PC-3 (cell line): ENCODE measurements at regions not wholly inside any gene's neighbourhood (a gene's known extent, or its start where the extent isn't known, plus 50 kb on each side); places are given as distances from the start of the nearest gene placed in this dataset.

Experiments
- ATAC-seq: fragments of 200-7000 bp; cut with Tn5 transposase; 2 replicates; pipeline ENCODE4 v1.9.1; 2020; ENCODE audit warnings: mild to moderate bottlenecking, moderate library complexity
- BruUV-seq: library from RNA; stranded (reverse); fragments of 400-500 nt; replicated peaks from 2 replicates; lab custom pipeline; 2021; lab: Mats Ljungman, UMichigan
- CTCF ChIA-PET: fragments of 300-600 bp; sonication (Branson Sonifier 250); formaldehyde crosslinking; loops from one replicate; lab custom pipeline; 2022; ENCODE audit warnings: antibody characterized with exemption; lab: Charles Lee
- POLR2A ChIA-PET: fragments of 300-600 bp; sonication (Branson Sonifier 250); formaldehyde crosslinking; loops from one replicate; lab custom pipeline; 2022; ENCODE audit warnings: antibody characterized with exemption; ENCODE audit not compliant: unreplicated experiment; lab: Charles Lee
- DNase-seq: peaks from one replicate; pipeline ENCODE4 v3.0.0-alpha.2; 2015
- H2AFZ ChIP-seq: fragments of 300-600 bp; sonication (generic); 2 replicates; pipeline ENCODE4 v1.6.0; 2016; ENCODE audit warnings: antibody characterized with exemption, low read length
- H3F3A ChIP-seq: fragments of 300-600 bp; sonication (generic); one replicate; pipeline ENCODE4 v1.6.0; 2017; ENCODE audit warnings: antibody characterized with exemption, low read length, control low read depth, mild to moderate bottlenecking; ENCODE audit not compliant: unreplicated experiment
- H3K27ac ChIP-seq: fragments of 300-600 bp; sonication (generic); 2 replicates; pipeline ENCODE4 v1.5.1; 2016; ENCODE audit warnings: mild to moderate bottlenecking, low read length
- H3K27me3 ChIP-seq: fragments of 300-600 bp; sonication (generic); 2 replicates; pipeline ENCODE4 v1.6.1; 2016; ENCODE audit warnings: low read length, mixed read lengths
- H3K36me3 ChIP-seq: fragments of 300-600 bp; sonication (generic); 2 replicates; pipeline ENCODE4 v1.6.1; 2016; ENCODE audit warnings: low read depth, mixed run types, low read length, mixed read lengths
- H3K4me1 ChIP-seq: fragments of 300-600 bp; sonication (generic); 2 replicates; pipeline ENCODE4 v1.5.1; 2016; ENCODE audit warnings: low read length; ENCODE audit not compliant: insufficient read depth
- H3K4me2 ChIP-seq: fragments of 300-600 bp; sonication (generic); 2 replicates; pipeline ENCODE4 v1.6.0; 2016; ENCODE audit warnings: low read length
- H3K4me3 ChIP-seq: fragments of 300-600 bp; sonication (generic); 2 replicates; pipeline ENCODE4 v1.5.1; 2016; ENCODE audit warnings: mild to moderate bottlenecking, low read length, mixed read lengths
- H3K79me2 ChIP-seq: fragments of 300-600 bp; sonication (generic); 2 replicates; pipeline ENCODE4 v1.6.1; 2017; ENCODE audit warnings: low read length, mixed read lengths
- H3K9ac ChIP-seq: fragments of 300-600 bp; sonication (generic); 2 replicates; pipeline ENCODE4 v1.6.0; 2016; ENCODE audit warnings: mild to moderate bottlenecking, low read length
- H3K9me2 ChIP-seq: fragments of 300-600 bp; sonication (generic); replicated peaks from 2 replicates; pipeline ENCODE4 v1.6.1; 2016; ENCODE audit warnings: mixed run types, low read length, mixed read lengths
- H3K9me3 ChIP-seq: fragments of 300-600 bp; sonication (generic); 2 replicates; pipeline ENCODE4 v1.6.1; 2016; ENCODE audit warnings: low read length, mixed read lengths
- H4K20me1 ChIP-seq: fragments of 300-600 bp; sonication (generic); 2 replicates; pipeline ENCODE4 v1.6.1; 2016; ENCODE audit warnings: low read length, mixed read lengths
- EZH2 ChIP-seq: fragments of 300-600 bp; sonication (generic); IDR thresholded peaks from one replicate; pipeline ENCODE4 v1.6.1; 2017; ENCODE audit warnings: antibody characterized with exemption, mild to moderate bottlenecking, low read length; ENCODE audit not compliant: unreplicated experiment
- EZH2phosphoT487 ChIP-seq: fragments of 300-600 bp; sonication (generic); IDR thresholded peaks from 2 replicates; pipeline ENCODE4 v1.6.1; 2018; ENCODE audit warnings: mild to moderate bottlenecking, antibody characterized with exemption, low read length, borderline replicate concordance
- intact Hi-C: fragments of 100-400 bp; cut with micrococcal nuclease; formaldehyde crosslinking; loops from 2 replicates; pipeline ENCODE4 v1.9.0; 2023
- TF ChIP-seq, protein P1 (sequence below): fragments of 300-600 bp; sonication (generic); conservative IDR thresholded peaks from 2 replicates; pipeline ENCODE4 v1.5.1; 2017; ENCODE audit warnings: antibody characterized with exemption, low read depth, mild to moderate bottlenecking, low read length

DNA sequence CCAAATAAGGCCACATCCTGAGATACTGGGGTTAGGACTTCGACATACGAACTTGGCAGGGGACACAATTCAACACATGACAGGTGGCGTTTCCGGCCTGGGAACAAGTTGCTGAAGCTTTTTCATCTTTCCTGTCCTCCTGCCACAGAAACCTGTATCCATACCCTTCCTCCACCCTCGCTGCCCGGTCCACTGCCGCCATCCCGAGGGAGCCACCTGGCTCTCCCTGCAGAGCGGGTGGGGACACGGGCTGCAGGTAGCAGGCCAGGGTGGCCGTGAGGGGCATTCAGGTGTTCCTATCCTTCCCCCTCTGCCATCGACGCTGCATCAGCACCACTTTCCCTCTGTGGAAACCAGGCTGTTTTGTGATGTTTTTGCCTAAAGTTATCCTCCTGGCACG lies 74.4 kb upstream of the TWIST2 start:
- no peak overlapping the region for H3K27ac ChIP-seq
- H3K9ac ChIP-seq = no peak overlapping the region
- no peak overlapping the region for H3K4me2 ChIP-seq
- H3K36me3 ChIP-seq = no peaks in the 10 kb centered on the region
- no peaks in the 10 kb centered on the region for H3K4me1 ChIP-seq
- BruUV-seq = no TSS peak
- ChIA-PET CTCF (no interaction called here), POLR2A (no interaction called here)
- H3F3A ChIP-seq = no peaks in the 10 kb centered on the region
- no peak for DNase-seq
- intact Hi-C loops = no loop called here
- no peak for ATAC-seq
- no peaks in the 10 kb centered on the region for H3K9me2 ChIP-seq
- no peaks in the 10 kb centered on the region for H3K79me2 ChIP-seq
- H3K9me3 ChIP-seq = no peaks in the 10 kb centered on the region
- no peak for TF ChIP-seq EZH2
- no peak for TF ChIP-seq EZH2phosphoT487
- TF ChIP-seq, protein P1, sequence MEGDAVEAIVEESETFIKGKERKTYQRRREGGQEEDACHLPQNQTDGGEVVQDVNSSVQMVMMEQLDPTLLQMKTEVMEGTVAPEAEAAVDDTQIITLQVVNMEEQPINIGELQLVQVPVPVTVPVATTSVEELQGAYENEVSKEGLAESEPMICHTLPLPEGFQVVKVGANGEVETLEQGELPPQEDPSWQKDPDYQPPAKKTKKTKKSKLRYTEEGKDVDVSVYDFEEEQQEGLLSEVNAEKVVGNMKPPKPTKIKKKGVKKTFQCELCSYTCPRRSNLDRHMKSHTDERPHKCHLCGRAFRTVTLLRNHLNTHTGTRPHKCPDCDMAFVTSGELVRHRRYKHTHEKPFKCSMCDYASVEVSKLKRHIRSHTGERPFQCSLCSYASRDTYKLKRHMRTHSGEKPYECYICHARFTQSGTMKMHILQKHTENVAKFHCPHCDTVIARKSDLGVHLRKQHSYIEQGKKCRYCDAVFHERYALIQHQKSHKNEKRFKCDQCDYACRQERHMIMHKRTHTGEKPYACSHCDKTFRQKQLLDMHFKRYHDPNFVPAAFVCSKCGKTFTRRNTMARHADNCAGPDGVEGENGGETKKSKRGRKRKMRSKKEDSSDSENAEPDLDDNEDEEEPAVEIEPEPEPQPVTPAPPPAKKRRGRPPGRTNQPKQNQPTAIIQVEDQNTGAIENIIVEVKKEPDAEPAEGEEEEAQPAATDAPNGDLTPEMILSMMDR = no peak
- peaks cover 25% of the 10 kb centered on the region for H3K27me3 ChIP-seq
- H2AFZ ChIP-seq = no peak overlapping the region
- no peaks in the 10 kb centered on the region for H4K20me1 ChIP-seq
- H3K4me3 ChIP-seq = no peak overlapping the region

DNA sequence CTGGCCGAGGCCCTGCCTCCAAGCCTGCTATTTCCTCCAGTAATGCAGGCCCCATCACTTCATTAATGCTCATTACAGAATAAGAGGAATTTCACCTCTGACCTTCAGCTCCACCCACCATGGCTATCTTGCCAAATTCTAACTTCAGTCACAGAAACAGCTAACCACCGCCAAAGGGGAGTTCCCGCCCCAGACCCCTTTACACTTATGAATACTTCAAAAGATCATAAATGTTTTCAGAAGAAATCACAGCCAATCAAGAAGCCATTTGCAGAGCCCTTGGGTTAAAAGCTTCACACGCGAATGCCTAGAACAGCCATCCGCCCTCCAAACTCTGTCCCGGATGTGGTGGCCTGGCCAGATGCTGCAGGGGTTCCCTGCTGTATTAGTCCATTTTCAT lies 73.8 kb upstream of the TWIST2 start:
- no peaks in the 10 kb centered on the region for H3K79me2 ChIP-seq
- H2AFZ ChIP-seq = no peak overlapping the region
- no peak for TF ChIP-seq EZH2
- TF ChIP-seq EZH2phosphoT487 = no peak
- TF ChIP-seq, protein P1 = no peak
- intact Hi-C loops = no loop called here
- no peaks in the 10 kb centered on the region for H3K4me1 ChIP-seq
- H3K27me3 ChIP-seq = peaks cover 19% of the 10 kb centered on the region; the same call in 1 of the 2 replicates
- POLR2A ChIA-PET = no interaction called here
- no peak overlapping the region for H3K9ac ChIP-seq
- no peaks in the 10 kb centered on the region for H3K36me3 ChIP-seq
- H3K4me2 ChIP-seq = no peak overlapping the region
- no peak for ATAC-seq
- no peak overlapping the region for H3K4me3 ChIP-seq
- no peaks in the 10 kb centered on the region for H3F3A ChIP-seq
- DNase-seq = no peak
- H4K20me1 ChIP-seq = no peaks in the 10 kb centered on the region
- no TSS peak for BruUV-seq
- no peaks in the 10 kb centered on the region for H3K9me2 ChIP-seq
- H3K27ac ChIP-seq = no peak overlapping the region
- CTCF ChIA-PET = no interaction called here
- no peaks in the 10 kb centered on the region for H3K9me3 ChIP-seq

DNA sequence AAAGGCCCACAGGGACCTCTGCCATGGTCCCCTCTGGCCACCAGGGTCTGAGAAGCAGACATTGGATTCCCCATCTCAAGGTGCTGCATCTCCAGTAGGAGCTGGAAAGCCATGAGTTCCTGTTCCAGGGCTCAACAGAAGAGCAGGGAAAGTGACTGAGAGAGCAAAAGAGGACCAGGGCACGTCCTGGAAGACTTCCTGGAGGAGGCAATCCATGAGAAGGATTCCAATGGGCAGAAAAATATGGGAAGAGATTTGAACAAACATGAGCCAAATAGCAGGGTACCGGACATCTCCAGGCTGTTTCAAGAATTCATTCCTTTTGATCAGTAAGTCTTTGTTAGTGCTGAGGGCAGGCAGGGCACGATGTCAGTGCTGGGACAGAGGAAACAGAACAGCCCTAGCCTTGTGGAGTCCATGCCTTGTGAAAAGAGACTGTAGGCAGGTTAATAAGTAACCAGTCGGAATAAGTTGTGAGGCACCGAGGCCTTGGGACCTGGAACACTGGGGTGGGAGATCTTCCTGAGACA lies 72.8 kb upstream of the TWIST2 start:
- Histone ChIP-seq H3K79me2 (no peaks in the 10 kb centered on the region), H3K9me3 (no peaks in the 10 kb centered on the region), H3K9ac (no peak overlapping the region), H3K4me3 (no peak overlapping the region), H3K9me2 (no peaks in the 10 kb centered on the region), H3K27me3 (0 out of 2 replicates have a peak, but pooled peaks cover 14% of the 10 kb centered on the region), H2AFZ (no peak overlapping the region), H3K27ac (no peak overlapping the region), H3K36me3 (no peaks in the 10 kb centered on the region), H3K4me1 (no peaks in the 10 kb centered on the region), H3F3A (no peaks in the 10 kb centered on the region), H3K4me2 (no peak overlapping the region), H4K20me1 (no peaks in the 10 kb centered on the region)
- ChIA-PET CTCF (no interaction called here), POLR2A (no interaction called here)
- TF ChIP-seq EZH2 (no peak), EZH2phosphoT487 (no peak)
- TF ChIP-seq, protein P1 = no peak
- intact Hi-C loops = no loop called here
- no TSS peak for BruUV-seq
- ATAC-seq (no peak), DNase-seq (no peak)
